ENCODE measurements at regions not wholly inside any gene's neighbourhood (a gene's known extent, or its start where the extent isn't known, plus 50 kb on each side); places are given as distances from the start of the nearest gene placed in this dataset.

DNA sequence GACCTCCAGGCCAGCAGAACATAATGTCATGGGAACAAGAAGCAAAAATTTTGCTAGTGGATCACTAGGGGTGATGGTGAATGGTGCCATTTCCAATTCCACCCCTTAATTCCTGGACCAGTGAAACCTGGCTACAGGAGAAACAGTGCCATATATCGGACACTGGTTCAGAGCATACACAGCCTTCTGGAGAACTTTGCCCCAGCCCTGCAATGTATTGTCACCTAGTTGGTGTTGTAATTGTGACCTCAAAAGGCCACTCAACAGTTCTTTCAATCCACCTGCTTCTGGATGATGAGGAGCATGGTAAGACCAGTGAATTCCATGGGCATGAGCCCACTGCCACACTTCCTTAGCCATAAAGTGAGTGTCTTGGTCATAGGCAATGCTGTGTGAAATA is 59.8 kb upstream of the AASS start:
- Histone ChIP-seq H3K4me3 (IDR thresholded peaks at IDR 0.05; ENCODE audit: insufficient read depth, low read depth, low read length) (no peak overlapping the region), H3K4me1 (ENCODE audit: low read depth, poor library complexity, severe bottlenecking) (peaks cover 17% of the 10 kb centered on the region), H3K79me2 (ENCODE audit: insufficient read depth, low read depth) (no peaks in the 10 kb centered on the region), H3K27ac (no peak overlapping the region), H3K4me2 (no peak overlapping the region), H2AFZ (ENCODE audit: low read depth) (no peak overlapping the region), H3K27me3 (ENCODE audit: insufficient read depth, low read depth) (no peaks in the 10 kb centered on the region), H3K9ac (no peak overlapping the region), H4K20me1 (ENCODE audit: insufficient read depth) (no peaks in the 10 kb centered on the region), H3K36me3 (ENCODE audit: insufficient read depth) (no peaks in the 10 kb centered on the region)
- TF ChIP-seq, protein P1, sequence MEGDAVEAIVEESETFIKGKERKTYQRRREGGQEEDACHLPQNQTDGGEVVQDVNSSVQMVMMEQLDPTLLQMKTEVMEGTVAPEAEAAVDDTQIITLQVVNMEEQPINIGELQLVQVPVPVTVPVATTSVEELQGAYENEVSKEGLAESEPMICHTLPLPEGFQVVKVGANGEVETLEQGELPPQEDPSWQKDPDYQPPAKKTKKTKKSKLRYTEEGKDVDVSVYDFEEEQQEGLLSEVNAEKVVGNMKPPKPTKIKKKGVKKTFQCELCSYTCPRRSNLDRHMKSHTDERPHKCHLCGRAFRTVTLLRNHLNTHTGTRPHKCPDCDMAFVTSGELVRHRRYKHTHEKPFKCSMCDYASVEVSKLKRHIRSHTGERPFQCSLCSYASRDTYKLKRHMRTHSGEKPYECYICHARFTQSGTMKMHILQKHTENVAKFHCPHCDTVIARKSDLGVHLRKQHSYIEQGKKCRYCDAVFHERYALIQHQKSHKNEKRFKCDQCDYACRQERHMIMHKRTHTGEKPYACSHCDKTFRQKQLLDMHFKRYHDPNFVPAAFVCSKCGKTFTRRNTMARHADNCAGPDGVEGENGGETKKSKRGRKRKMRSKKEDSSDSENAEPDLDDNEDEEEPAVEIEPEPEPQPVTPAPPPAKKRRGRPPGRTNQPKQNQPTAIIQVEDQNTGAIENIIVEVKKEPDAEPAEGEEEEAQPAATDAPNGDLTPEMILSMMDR (conservative IDR thresholded peaks at IDR 0.05; ENCODE audit: low read depth, low read length) = no peak

DNA sequence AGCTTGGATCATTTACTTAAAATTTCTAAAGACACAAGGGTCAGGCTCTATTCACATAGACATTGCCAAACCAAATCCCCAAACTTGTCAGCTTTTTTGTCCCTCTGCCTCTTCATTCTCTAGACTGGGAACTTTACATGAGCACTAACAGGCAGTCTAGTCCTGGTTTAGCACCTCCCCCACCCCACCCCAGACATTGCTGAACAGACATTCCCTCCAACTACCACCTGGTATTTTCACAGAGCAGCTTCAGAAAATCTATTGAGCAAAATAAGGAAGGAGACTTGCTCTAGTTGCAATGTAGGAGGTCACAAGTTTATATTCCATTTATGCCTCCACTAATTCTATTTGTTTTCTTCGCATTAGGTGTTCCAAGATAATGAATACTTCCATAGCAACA is 56.8 kb upstream of the AASS start:
- Histone ChIP-seq H2AFZ (ENCODE audit: low read depth) (no peak overlapping the region), H3K4me2 (peak overlapping the region; percentile 5; the same call in 1 of the 2 replicates)
- TF ChIP-seq, protein P1 (conservative IDR thresholded peaks at IDR 0.05; ENCODE audit: low read depth, low read length) = no peak

DNA sequence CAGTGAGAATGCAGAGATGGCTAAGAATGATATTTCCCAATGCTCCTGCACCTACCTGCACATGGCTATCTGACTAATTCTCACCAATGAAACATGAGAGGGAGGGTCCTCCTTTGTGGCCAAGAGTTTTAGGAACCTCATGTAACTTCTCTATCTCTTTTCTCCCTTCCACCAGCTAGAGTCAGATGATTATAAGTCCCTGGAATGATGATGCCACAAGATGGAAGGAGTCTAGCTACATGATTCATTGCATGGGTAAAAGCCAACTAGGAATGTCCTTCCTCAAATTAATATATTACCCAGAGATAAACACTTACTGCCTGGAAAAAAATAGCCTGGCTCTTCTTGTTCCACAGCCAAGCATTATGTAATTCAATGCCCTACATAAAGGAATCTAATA is 55.1 kb upstream of the AASS start:
- H3K27me3 ChIP-seq (ENCODE audit: insufficient read depth, low read depth) = no peaks in the 10 kb centered on the region
- H3K4me2 ChIP-seq = no peak overlapping the region
- H3K4me3 ChIP-seq (IDR thresholded peaks at IDR 0.05; ENCODE audit: insufficient read depth, low read depth, low read length) = no peak overlapping the region
- no peaks in the 10 kb centered on the region for H4K20me1 ChIP-seq (ENCODE audit: insufficient read depth)
- H3K79me2 ChIP-seq (ENCODE audit: insufficient read depth, low read depth) = no peaks in the 10 kb centered on the region
- peaks cover 17% of the 10 kb centered on the region for H3K4me1 ChIP-seq (ENCODE audit: low read depth, poor library complexity, severe bottlenecking)
- no peak overlapping the region for H2AFZ ChIP-seq (ENCODE audit: low read depth)
- H3K36me3 ChIP-seq (ENCODE audit: insufficient read depth) = no peaks in the 10 kb centered on the region
- TF ChIP-seq, protein P1 (conservative IDR thresholded peaks at IDR 0.05; ENCODE audit: low read depth, low read length) = no peak
- H3K27ac ChIP-seq = no peak overlapping the region
- no peak overlapping the region for H3K9ac ChIP-seq

More for the DNA sequence above, 56.8 kb upstream of the AASS start:
- H3K36me3 ChIP-seq (ENCODE audit: insufficient read depth) = no peaks in the 10 kb centered on the region
- H3K79me2 ChIP-seq (ENCODE audit: insufficient read depth, low read depth) = no peaks in the 10 kb centered on the region
- no peak overlapping the region for H3K4me3 ChIP-seq (IDR thresholded peaks at IDR 0.05; ENCODE audit: insufficient read depth, low read depth, low read length)
- H3K27me3 ChIP-seq (ENCODE audit: insufficient read depth, low read depth) = no peaks in the 10 kb centered on the region
- H4K20me1 ChIP-seq (ENCODE audit: insufficient read depth) = no peaks in the 10 kb centered on the region
- H3K27ac ChIP-seq = no peak overlapping the region
- H3K4me1 ChIP-seq (ENCODE audit: low read depth, poor library complexity, severe bottlenecking) = peaks cover 17% of the 10 kb centered on the region
- no peak overlapping the region for H3K9ac ChIP-seq

DNA sequence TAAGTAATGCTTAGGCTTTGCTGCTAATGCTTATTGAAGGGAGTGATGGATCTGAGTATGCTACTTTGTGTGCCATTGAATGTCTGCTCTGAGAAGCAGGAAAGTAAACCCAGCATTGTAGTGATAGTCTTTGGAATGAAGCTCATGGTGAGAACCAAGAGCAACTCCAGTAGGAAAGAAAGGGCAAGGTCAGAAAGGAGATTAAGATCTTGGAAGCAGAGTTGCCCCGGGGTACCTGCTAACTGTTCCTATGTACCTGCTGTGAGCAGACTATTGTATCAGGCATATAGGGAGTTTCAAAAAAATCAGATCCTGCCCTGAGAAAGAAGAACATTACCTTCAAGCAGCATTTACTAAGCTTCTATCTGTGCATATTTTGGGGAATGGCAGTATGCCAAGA is 54.5 kb upstream of the AASS start:
- Histone ChIP-seq H4K20me1 (ENCODE audit: insufficient read depth) (no peaks in the 10 kb centered on the region), H3K36me3 (ENCODE audit: insufficient read depth) (no peaks in the 10 kb centered on the region), H3K4me2 (no peak overlapping the region), H3K27ac (no peak overlapping the region), H3K4me3 (IDR thresholded peaks at IDR 0.05; ENCODE audit: insufficient read depth, low read depth, low read length) (no peak overlapping the region), H3K4me1 (ENCODE audit: low read depth, poor library complexity, severe bottlenecking) (peaks cover 17% of the 10 kb centered on the region), H3K27me3 (ENCODE audit: insufficient read depth, low read depth) (no peaks in the 10 kb centered on the region), H3K79me2 (ENCODE audit: insufficient read depth, low read depth) (no peaks in the 10 kb centered on the region), H2AFZ (ENCODE audit: low read depth) (no peak overlapping the region), H3K9ac (no peak overlapping the region)
- TF ChIP-seq, protein P1 (conservative IDR thresholded peaks at IDR 0.05; ENCODE audit: low read depth, low read length) = no peak

Data from KMS-11 (cell line).